ENCODE measurements at regions not wholly inside any gene's neighbourhood (a gene's known extent, or its start where the extent isn't known, plus 50 kb on each side); places are given as distances from the start of the nearest gene placed in this dataset.

GRCh38 chr20:48294942-48295341 lies 509.7 kb upstream of the SULF2 start:
- no peak for TF ChIP-seq YY1 (IDR thresholded peaks at IDR 0.05; ENCODE audit: insufficient read depth, insufficient read length)
- TF ChIP-seq ZNF274 (IDR thresholded peaks at IDR 0.05; ENCODE audit: low read depth, low read length) = no peak
